HG02943 (cell line): ENCODE measurements at regions not wholly inside any gene's neighbourhood (a gene's known extent, or its start where the extent isn't known, plus 50 kb on each side); places are given as distances from the start of the nearest gene placed in this dataset.

Experiments
- ATAC-seq: cut with Tn5 transposase; IDR thresholded peaks from one replicate; pipeline ENCODE4 v1.9.1; 2021; ENCODE audit warnings: mild to moderate bottlenecking, low read depth, moderate library complexity; ENCODE audit not compliant: unreplicated experiment

- no peak for ATAC-seq
Measured at GRCh38 chr22:22432479-22432878, 76.1 kb downstream of the ZNF280B start.

- no peak for ATAC-seq
Measured at GRCh38 chr22:22432937-22433336, 75.6 kb downstream of the ZNF280B start.

GRCh38 chr22:22433770-22434169 lies 74.8 kb downstream of the ZNF280B start:
- ATAC-seq = no peak
